ENCODE measurements at regions not wholly inside any gene's neighbourhood (a gene's known extent, or its start where the extent isn't known, plus 50 kb on each side); places are given as distances from the start of the nearest gene placed in this dataset.

- Mint-ChIP-seq H3K4me1 (no peaks in the 10 kb centered on the region), H3K27me3 (peaks cover 4% of the 10 kb centered on the region), H3K4me3 (no peak overlapping the region), H3K9me3 (no peaks in the 10 kb centered on the region), H3K36me3 (ENCODE audit: low read depth) (no peaks in the 10 kb centered on the region), H3K27ac (no peak overlapping the region)
- DNase-seq = no peak
- CTCF ChIA-PET = no interaction called here
- POLR2A ChIA-PET = no interaction called here
Observed at GRCh38 chr15:55014391-55015092, 182.2 kb downstream of the RSL24D1 start.

GRCh38 chr15:55008421-55008820 is 188.3 kb downstream of the RSL24D1 start:
- DNase-seq = no peak
- Mint-ChIP-seq H3K36me3 (ENCODE audit: low read depth) (no peaks in the 10 kb centered on the region), H3K4me3 (no peak overlapping the region), H3K4me1 (no peaks in the 10 kb centered on the region), H3K9me3 (no peaks in the 10 kb centered on the region), H3K27ac (no peak overlapping the region), H3K27me3 (peaks cover 4% of the 10 kb centered on the region)
- CTCF ChIA-PET = no interaction called here
- POLR2A ChIA-PET = no interaction called here

GRCh38 chr15:55007561-55007960 is 189.2 kb downstream of the RSL24D1 start:
- POLR2A ChIA-PET = no interaction called here
- H3K4me1 Mint-ChIP-seq = no peaks in the 10 kb centered on the region
- CTCF ChIA-PET = interaction anchor here (0.5 kb wide), 1 partner anchor 240 kb away, joined by 3 read pairs; no protein-coding TSS in a partner anchor
- H3K27ac Mint-ChIP-seq = no peak overlapping the region
- H3K27me3 Mint-ChIP-seq = peaks cover 4% of the 10 kb centered on the region
- DNase-seq = no peak
- H3K36me3 Mint-ChIP-seq (ENCODE audit: low read depth) = no peaks in the 10 kb centered on the region
- H3K4me3 Mint-ChIP-seq = no peak overlapping the region
- H3K9me3 Mint-ChIP-seq = no peaks in the 10 kb centered on the region

GRCh38 chr15:55005679-55006078 is 191.1 kb downstream of the RSL24D1 start:
- no peaks in the 10 kb centered on the region for H3K36me3 Mint-ChIP-seq (ENCODE audit: low read depth)
- H3K4me1 Mint-ChIP-seq = no peaks in the 10 kb centered on the region
- H3K4me3 Mint-ChIP-seq = no peak overlapping the region
- POLR2A ChIA-PET = no interaction called here
- H3K9me3 Mint-ChIP-seq = no peaks in the 10 kb centered on the region
- no peak for DNase-seq
- H3K27ac Mint-ChIP-seq = no peak overlapping the region
- CTCF ChIA-PET = no interaction called here
- H3K27me3 Mint-ChIP-seq = peaks cover 4% of the 10 kb centered on the region

GRCh38 chr15:55003965-55004873 is 192.5 kb downstream of the RSL24D1 start:
- Mint-ChIP-seq H3K27ac (no peak overlapping the region), H3K9me3 (no peaks in the 10 kb centered on the region), H3K36me3 (ENCODE audit: low read depth) (no peaks in the 10 kb centered on the region), H3K4me3 (no peak overlapping the region), H3K27me3 (peaks cover 3% of the 10 kb centered on the region), H3K4me1 (no peaks in the 10 kb centered on the region)
- CTCF ChIA-PET = no interaction called here
- DNase-seq = no peak
- POLR2A ChIA-PET = no interaction called here

- Mint-ChIP-seq H3K9me3 (no peaks in the 10 kb centered on the region), H3K4me3 (no peak overlapping the region), H3K27ac (no peak overlapping the region), H3K27me3 (no peaks in the 10 kb centered on the region), H3K36me3 (ENCODE audit: low read depth) (no peaks in the 10 kb centered on the region), H3K4me1 (no peaks in the 10 kb centered on the region)
- CTCF ChIA-PET = no interaction called here
- no peak for DNase-seq
- POLR2A ChIA-PET = no interaction called here
Observed at GRCh38 chr15:54998661-54999060, 198.1 kb downstream of the RSL24D1 start.

- no peak overlapping the region for H3K4me3 Mint-ChIP-seq
- no peak overlapping the region for H3K27ac Mint-ChIP-seq
Observed at GRCh38 chr15:54990793-54991192, 205.9 kb downstream of the RSL24D1 start.

GRCh38 chr15:54987881-54988280 is 208.9 kb downstream of the RSL24D1 start:
- H3K4me3 Mint-ChIP-seq = no peak overlapping the region
- no peaks in the 10 kb centered on the region for H3K27me3 Mint-ChIP-seq
- DNase-seq = no peak
- POLR2A ChIA-PET = no interaction called here
- H3K4me1 Mint-ChIP-seq = no peaks in the 10 kb centered on the region
- H3K9me3 Mint-ChIP-seq = peaks cover 2% of the 10 kb centered on the region
- CTCF ChIA-PET = no interaction called here
- no peaks in the 10 kb centered on the region for H3K36me3 Mint-ChIP-seq (ENCODE audit: low read depth)
- no peak overlapping the region for H3K27ac Mint-ChIP-seq

More at GRCh38 chr15:54990793-54991192, 205.9 kb downstream of the RSL24D1 start:
- no peaks in the 10 kb centered on the region for H3K36me3 Mint-ChIP-seq (ENCODE audit: low read depth)
- ChIA-PET CTCF (no interaction called here), POLR2A (no interaction called here)
- DNase-seq = no peak
- no peaks in the 10 kb centered on the region for H3K27me3 Mint-ChIP-seq
- no peaks in the 10 kb centered on the region for H3K4me1 Mint-ChIP-seq
- H3K9me3 Mint-ChIP-seq = peaks cover 2% of the 10 kb centered on the region

GRCh38 chr15:54979964-54980363 is 216.8 kb downstream of the RSL24D1 start:
- POLR2A ChIA-PET = no interaction called here
- H3K27ac Mint-ChIP-seq = no peak overlapping the region
- H3K27me3 Mint-ChIP-seq = no peaks in the 10 kb centered on the region
- no peaks in the 10 kb centered on the region for H3K36me3 Mint-ChIP-seq (ENCODE audit: low read depth)
- H3K9me3 Mint-ChIP-seq = no peaks in the 10 kb centered on the region
- H3K4me1 Mint-ChIP-seq = no peaks in the 10 kb centered on the region
- no peak for DNase-seq
- CTCF ChIA-PET = no interaction called here
- no peak overlapping the region for H3K4me3 Mint-ChIP-seq

GRCh38 chr15:54962637-54963036 is 234.1 kb downstream of the RSL24D1 start:
- no peaks in the 10 kb centered on the region for H3K36me3 Mint-ChIP-seq (ENCODE audit: low read depth)
- ChIA-PET POLR2A (no interaction called here), CTCF (no interaction called here)
- H3K9me3 Mint-ChIP-seq = peaks cover 7% of the 10 kb centered on the region
- H3K4me1 Mint-ChIP-seq = no peaks in the 10 kb centered on the region
- no peaks in the 10 kb centered on the region for H3K27me3 Mint-ChIP-seq
- no peak for DNase-seq
- no peak overlapping the region for H3K4me3 Mint-ChIP-seq
- H3K27ac Mint-ChIP-seq = no peak overlapping the region

GRCh38 chr15:54960266-54960665 is 236.5 kb downstream of the RSL24D1 start:
- Mint-ChIP-seq H3K27me3 (no peaks in the 10 kb centered on the region), H3K36me3 (ENCODE audit: low read depth) (no peaks in the 10 kb centered on the region), H3K4me1 (no peaks in the 10 kb centered on the region), H3K9me3 (peaks cover 3% of the 10 kb centered on the region), H3K4me3 (no peak overlapping the region), H3K27ac (no peak overlapping the region)
- no peak for DNase-seq
- ChIA-PET POLR2A (no interaction called here), CTCF (no interaction called here)

- no peaks in the 10 kb centered on the region for H3K4me1 Mint-ChIP-seq
- peaks cover 3% of the 10 kb centered on the region for H3K9me3 Mint-ChIP-seq
- POLR2A ChIA-PET = no interaction called here
- H3K4me3 Mint-ChIP-seq = no peak overlapping the region
- no peak overlapping the region for H3K27ac Mint-ChIP-seq
- H3K36me3 Mint-ChIP-seq (ENCODE audit: low read depth) = no peaks in the 10 kb centered on the region
- CTCF ChIA-PET = no interaction called here
- no peaks in the 10 kb centered on the region for H3K27me3 Mint-ChIP-seq
- DNase-seq = no peak
Observed at GRCh38 chr15:54941417-54941816, 255.3 kb downstream of the RSL24D1 start.

GRCh38 chr15:54917312-54917711 is 279.4 kb downstream of the RSL24D1 start:
- Mint-ChIP-seq H3K9me3 (peaks cover 8% of the 10 kb centered on the region), H3K4me3 (no peak overlapping the region), H3K27me3 (no peaks in the 10 kb centered on the region), H3K36me3 (ENCODE audit: low read depth) (no peaks in the 10 kb centered on the region), H3K27ac (no peak overlapping the region), H3K4me1 (no peaks in the 10 kb centered on the region)
- no peak for DNase-seq
- ChIA-PET POLR2A (no interaction called here), CTCF (no interaction called here)

- ChIA-PET CTCF (no interaction called here), POLR2A (no interaction called here)
- Mint-ChIP-seq H3K4me3 (no peak overlapping the region), H3K27ac (no peak overlapping the region), H3K4me1 (no peaks in the 10 kb centered on the region), H3K36me3 (ENCODE audit: low read depth) (no peaks in the 10 kb centered on the region), H3K27me3 (no peaks in the 10 kb centered on the region), H3K9me3 (no peaks in the 10 kb centered on the region)
- no peak for DNase-seq
Observed at GRCh38 chr15:54915380-54915779, 281.4 kb downstream of the RSL24D1 start.

Measured in activated CD4-positive, alpha-beta T cell treated with anti-CD3 and anti-CD28 coated beads, Interleukin-2, amount 10 ng/mL, durations not matched to agents 7 days and 5 days (primary cell).